ENCODE measurements at regions not wholly inside any gene's neighbourhood (a gene's known extent, or its start where the extent isn't known, plus 50 kb on each side); places are given as distances from the start of the nearest gene placed in this dataset.
A peak's percentile ranks its signal among the peaks of the same experiment; 100 is the strongest.
"Not testable (repeated sequence)": the region's sequence is repeated elsewhere in the genome, so short reads cannot be mapped to it uniquely, and the experiment has no call there.

- DNase-seq (ENCODE audit: low spot score) = no peak
Measured at GRCh38 chr12:73017981-73018380, 745.8 kb downstream of the TRHDE start.

DNA sequence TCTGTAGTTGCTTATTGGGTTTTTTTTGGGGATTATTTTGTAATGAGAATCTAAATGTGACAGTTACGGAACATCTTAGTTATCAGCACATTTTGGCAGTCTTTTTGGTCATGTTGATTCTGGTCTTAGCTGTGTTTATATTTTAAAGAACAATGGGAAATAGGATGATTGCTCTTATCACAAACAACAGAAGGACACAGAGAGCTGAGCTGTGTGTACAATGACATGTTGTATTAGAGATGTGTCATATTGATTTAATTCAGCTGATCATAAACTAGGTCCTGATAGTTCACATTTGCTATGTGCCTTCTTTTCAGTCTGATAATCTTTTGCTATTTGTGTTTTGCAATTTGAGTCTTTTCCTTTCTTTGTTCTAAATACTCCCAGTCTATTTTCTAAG is 781.7 kb downstream of the TRHDE start:
- no peak for DNase-seq (ENCODE audit: low spot score)

- DNase-seq (ENCODE audit: low spot score) = peak; percentile 14
Measured at GRCh38 chr12:73057428-73057827, 785.3 kb downstream of the TRHDE start.

DNA sequence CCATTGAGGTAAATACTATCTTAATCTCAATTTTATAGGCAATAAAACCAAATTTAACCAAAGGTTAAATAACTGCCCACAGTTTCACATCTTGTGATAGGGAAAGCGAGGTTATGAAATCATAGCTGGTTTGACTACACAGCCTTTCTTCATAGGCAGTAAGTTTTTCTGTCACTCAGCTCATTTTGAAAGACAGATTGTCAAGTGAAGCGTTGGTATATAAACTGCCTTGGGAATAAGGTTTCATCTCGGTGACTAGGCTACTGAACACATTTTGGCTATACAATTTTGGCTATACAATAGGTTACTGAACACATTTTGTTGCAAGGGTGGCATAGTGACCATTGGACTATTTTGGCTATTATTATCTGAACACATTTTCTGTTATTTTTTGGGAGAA is 793.7 kb downstream of the TRHDE start:
- DNase-seq (ENCODE audit: low spot score) = no peak

DNA sequence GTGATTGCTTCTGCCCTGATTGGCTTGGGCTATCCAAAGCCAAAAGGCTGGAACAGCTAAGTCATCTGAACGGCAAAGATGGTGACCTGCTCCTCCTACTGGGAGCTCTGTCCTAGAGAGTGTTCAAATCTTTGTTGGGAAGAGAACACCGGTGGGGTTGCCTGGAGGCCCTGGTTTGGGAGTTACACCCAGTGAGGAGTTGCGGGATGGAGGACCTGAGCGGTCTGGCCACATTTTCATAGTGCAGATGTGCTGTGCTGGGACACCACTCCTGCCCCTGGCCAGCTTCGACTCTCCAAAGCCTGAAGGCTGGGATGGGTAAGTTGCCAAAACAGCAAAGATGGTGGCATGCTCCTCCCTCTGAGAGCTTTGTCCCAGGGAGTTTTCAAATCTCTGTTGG is 795.4 kb downstream of the TRHDE start:
- no peak for DNase-seq (ENCODE audit: low spot score)

DNA sequence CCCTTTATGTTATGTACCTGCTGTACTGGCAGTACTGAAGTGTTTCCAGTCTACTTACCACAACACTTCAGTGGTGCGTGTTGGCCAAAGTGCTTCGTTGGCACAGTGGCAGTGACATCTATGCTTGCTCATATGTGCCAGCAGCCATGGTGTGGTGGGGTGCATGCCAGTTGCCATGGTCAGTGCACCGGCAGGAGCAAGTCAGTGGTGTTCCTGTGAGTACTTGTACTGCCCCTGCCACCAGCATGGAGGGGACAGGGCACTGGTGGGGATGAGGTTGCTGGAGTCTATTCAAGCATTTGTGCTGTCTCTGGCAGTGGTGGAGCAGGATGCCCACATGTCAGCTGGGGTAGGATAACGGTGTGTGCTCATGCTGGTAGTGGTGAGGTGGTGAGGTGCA is 800.0 kb downstream of the TRHDE start:
- no peak for DNase-seq (ENCODE audit: low spot score)

DNA sequence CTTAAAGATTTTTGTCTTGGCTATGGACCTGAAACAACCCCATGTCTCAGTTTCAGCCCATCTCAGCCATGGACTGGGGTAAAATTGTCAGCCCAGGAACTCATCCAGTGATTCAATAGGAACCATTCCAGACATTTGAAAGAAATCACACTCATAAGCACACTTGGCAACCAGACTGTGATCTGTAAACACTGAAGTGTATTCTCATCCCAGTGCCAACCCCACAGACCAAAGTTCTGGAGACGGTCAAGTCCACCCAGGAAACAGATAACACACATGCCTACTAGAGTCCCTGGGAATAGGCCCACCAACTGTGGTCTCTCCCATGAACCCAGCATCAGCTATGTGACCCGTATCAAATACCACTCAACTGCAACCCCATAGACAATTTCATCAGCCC is 804.6 kb downstream of the TRHDE start:
- no peak for DNase-seq (ENCODE audit: low spot score)

- DNase-seq (ENCODE audit: low spot score) = no peak
Measured at GRCh38 chr12:73083736-73084135, 811.6 kb downstream of the TRHDE start.

- DNase-seq (ENCODE audit: low spot score) = no peak
Measured at GRCh38 chr12:73106296-73106695, 834.1 kb downstream of the TRHDE start.

DNA sequence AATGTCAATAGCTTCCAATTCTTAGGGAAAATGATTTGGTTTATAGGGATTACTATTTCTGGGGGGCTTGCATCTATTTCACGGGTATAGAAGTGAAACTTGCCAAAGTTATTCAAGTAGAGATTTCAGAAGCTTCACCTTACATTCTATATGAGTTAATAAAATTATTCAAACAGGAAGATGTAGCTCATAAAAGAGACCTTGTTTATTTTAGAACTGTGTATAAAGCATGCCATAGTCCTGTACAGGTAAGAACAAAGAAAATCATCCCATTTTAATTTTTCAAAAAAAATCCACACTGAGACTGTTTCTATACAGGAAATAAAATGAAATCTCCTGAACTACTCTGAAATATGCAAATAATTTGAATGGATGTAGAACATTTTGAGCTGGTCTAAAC is 834.7 kb downstream of the TRHDE start:
- DNase-seq (ENCODE audit: low spot score) = no peak

GRCh38 chr12:73110816-73111215 is 838.6 kb downstream of the TRHDE start:
- no peak for DNase-seq (ENCODE audit: low spot score)

DNA sequence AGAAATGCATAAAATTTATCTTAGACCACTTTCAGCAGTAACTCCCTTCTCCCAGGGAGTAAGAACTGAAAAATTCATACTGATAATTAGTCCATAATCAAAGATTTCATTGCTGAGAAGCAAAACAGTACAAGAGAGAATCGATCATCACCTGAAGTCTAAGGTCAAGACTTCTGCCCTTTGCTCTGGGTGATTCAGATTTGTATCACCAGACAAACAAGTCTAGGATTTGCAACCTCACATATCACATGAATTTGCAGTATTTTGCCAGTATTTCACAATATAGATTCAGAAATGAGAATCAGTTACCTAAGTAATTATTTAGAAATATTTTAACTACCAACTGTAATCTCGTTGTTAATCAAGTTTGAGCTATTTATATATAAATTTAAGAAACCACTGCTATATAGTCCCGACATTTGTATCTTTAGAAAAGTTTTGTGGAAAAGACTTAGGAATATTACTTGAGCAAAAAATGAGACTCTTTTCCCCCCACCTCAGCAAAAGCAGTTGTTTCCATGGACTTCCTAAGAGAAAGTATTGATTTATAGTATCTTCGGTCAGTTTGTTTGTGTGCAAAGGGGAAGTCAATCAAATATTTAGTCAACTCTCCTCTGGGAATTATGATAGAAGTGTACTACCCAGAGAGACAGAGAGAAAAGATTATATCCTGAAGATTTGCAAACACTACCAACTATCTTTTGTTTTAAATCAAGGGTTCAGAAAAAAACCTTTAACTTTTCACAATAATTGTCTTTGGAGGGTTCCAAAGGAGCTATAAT is 840.1 kb downstream of the TRHDE start:
- no peak for DNase-seq (ENCODE audit: low spot score)

GRCh38 chr12:73124480-73124879 is 852.3 kb downstream of the TRHDE start:
- no peak for DNase-seq (ENCODE audit: low spot score)

- no peak for DNase-seq (ENCODE audit: low spot score)
Measured at GRCh38 chr12:73125148-73125547, 853.0 kb downstream of the TRHDE start.

DNA sequence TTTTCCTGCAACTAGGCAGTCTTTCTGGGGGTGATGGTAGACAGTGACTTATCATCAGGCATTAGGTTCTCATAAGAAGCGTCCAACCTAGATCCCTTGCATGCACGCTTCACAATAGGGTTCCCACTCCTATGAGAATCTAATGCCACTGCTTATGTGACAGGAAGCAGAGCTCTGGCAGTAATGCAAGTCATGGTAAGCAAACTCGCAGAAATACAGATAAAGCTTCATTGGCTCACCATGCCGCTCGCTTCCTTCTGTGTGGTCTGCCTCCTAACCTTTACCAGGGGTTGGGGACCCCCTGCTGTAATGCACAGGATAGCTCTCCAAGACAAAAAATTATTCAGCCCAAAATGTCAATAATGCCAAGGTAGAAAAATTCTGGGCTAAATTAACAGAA is 864.2 kb downstream of the TRHDE start:
- DNase-seq (ENCODE audit: low spot score) = no peak

- not testable (repeated sequence) for DNase-seq (ENCODE audit: low spot score)
Measured at GRCh38 chr12:73139642-73140041, 867.5 kb downstream of the TRHDE start.

DNA sequence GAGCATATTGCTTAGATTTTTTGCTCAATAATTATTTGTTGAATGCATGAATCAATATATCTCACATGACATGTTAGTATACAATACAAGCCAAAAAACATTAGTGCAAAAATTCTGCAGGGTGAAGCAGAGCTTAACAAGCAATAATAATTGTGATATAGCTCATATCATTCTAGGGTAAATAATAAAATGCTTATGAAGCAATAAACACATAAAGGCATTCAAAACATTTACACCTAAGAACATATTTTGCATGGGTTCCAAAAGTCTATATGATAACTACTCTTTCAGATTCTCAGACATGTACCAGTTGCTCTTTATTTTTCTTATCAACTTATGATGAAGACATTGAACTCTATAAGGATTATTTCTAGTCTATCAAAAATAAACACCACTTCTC is 886.2 kb downstream of the TRHDE start:
- DNase-seq (ENCODE audit: low spot score) = no peak

- no peak for DNase-seq (ENCODE audit: low spot score)
Measured at GRCh38 chr12:73159954-73160353, 887.8 kb downstream of the TRHDE start.

- DNase-seq (ENCODE audit: low spot score) = no peak
Measured at GRCh38 chr12:73161970-73162369, 889.8 kb downstream of the TRHDE start.

GRCh38 chr12:73180734-73181133 is 908.6 kb downstream of the TRHDE start:
- no peak for DNase-seq (ENCODE audit: low spot score)

DNA sequence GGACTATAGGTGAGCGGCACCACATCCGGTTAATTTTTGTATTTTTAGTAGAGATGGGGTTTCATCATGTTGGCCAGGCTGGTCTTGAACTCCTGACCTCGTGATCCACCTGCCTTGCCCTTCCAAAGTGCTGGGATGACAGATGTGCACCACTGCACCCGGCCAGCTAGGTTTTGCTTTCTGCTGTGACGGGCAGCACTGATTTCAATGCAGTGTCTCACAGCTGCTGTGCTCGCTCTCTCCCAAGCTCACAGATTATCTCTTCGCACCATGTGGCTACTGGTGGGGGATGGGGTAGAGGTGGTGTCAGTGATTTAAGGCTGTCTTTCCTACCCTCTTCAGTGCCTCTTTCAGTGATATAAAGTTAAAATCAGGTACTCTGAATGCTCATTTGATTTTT is 909.1 kb downstream of the TRHDE start:
- no peak for DNase-seq (ENCODE audit: low spot score)

DNA sequence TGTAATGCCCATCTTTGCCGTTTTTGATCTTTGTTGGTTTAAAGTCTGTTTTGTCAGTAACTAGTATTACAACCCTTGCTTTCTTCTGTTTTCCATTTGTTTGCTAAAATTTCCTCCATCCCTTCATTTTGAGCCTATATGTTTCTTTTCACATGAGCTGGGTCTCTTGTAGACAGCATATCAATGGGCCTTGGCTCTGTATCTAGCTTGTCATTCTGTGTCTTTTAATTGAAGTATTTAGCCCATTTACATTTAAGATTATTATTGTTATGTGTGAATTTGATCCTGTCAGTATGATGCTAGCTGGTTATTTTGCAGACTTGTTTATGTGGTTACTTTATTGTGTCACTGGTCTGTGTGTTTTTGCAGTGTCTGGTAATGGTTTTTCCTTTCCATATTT is 913.2 kb downstream of the TRHDE start:
- DNase-seq (ENCODE audit: low spot score) = no peak

DNA sequence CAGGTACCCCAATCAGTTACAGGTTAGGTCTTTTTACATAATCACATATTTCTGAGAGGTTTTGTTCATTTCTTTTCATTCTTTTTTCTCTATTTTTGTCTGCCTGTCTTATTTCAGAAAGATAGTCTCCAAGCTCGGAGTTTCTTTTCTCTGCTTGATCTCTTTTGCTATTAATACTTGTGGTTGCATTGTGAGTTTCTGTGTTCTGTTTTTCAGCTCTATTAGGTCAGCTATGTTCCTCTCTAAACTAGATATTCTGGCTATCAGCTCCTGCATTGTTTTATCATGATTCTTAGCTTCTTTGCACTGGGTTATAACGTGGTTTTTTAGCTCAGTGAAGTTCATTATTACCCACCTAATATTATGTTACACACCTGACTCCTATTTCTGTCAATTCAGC is 914.1 kb downstream of the TRHDE start:
- no peak for DNase-seq (ENCODE audit: low spot score)

DNA sequence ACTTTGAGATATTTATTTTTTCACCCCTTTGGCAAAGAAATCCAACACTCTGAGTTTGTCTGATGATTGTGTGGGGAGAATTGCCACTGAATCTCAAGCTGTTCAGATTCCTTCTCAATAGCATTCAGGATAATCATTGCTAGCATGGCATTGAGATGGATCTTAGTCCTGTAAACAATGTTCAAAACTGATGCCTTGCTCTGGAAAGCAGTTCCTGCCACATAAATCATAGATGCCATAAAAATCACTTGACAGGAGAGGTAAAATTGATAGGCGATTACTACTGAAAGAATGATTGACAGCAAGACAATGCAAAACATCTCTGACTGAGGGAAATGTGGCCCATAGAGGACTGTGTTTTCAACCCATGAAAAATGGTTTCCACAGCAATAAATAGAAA is 915.6 kb downstream of the TRHDE start:
- DNase-seq (ENCODE audit: low spot score) = no peak
